ENCODE measurements at regions not wholly inside any gene's neighbourhood (a gene's known extent, or its start where the extent isn't known, plus 50 kb on each side); places are given as distances from the start of the nearest gene placed in this dataset.

GRCh38 chr9:26313108-26313507 lies 579.5 kb downstream of the CAAP1 start:
- TF ChIP-seq GABPA (IDR thresholded peaks at IDR 0.05; ENCODE audit: low read depth): no peak
- no peak for TF ChIP-seq POLR2AphosphoS5 (IDR thresholded peaks at IDR 0.05; ENCODE audit: low read depth)
- no peak for TF ChIP-seq SPI1 (IDR thresholded peaks at IDR 0.05; ENCODE audit: borderline replicate concordance, low read depth)
- no peak for TF ChIP-seq CTCF (IDR thresholded peaks at IDR 0.05; ENCODE audit: insufficient read depth, low read length)
- TF ChIP-seq REST (IDR thresholded peaks at IDR 0.05; ENCODE audit: insufficient replicate concordance, low read depth): no peak
- Histone ChIP-seq H3K27ac (replicated peaks) (no peak overlapping the region), H3K27me3 (ENCODE audit: insufficient read depth, poor library complexity, severe bottlenecking) (no peaks in the 10 kb centered on the region), H3K4me3 (replicated peaks; ENCODE audit: insufficient read depth, low read length) (no peak overlapping the region)
- no peak for DNase-seq (ENCODE audit: low read depth in 1 of 2, low spot score in 1 of 2)

- DNase-seq (ENCODE audit: low read depth in 1 of 2, low spot score in 1 of 2): no peak
- H3K27ac ChIP-seq (replicated peaks): no peak overlapping the region
- no peak for TF ChIP-seq GABPA (IDR thresholded peaks at IDR 0.05; ENCODE audit: low read depth)
- no peak for TF ChIP-seq POLR2AphosphoS5 (IDR thresholded peaks at IDR 0.05; ENCODE audit: low read depth)
- TF ChIP-seq SPI1 (IDR thresholded peaks at IDR 0.05; ENCODE audit: borderline replicate concordance, low read depth): no peak
- TF ChIP-seq CTCF (IDR thresholded peaks at IDR 0.05; ENCODE audit: insufficient read depth, low read length): no peak
- TF ChIP-seq REST (IDR thresholded peaks at IDR 0.05; ENCODE audit: insufficient replicate concordance, low read depth): no peak
- no peaks in the 10 kb centered on the region for H3K27me3 ChIP-seq (ENCODE audit: insufficient read depth, poor library complexity, severe bottlenecking)
- H3K4me3 ChIP-seq (replicated peaks; ENCODE audit: insufficient read depth, low read length): no peak overlapping the region
Observed at GRCh38 chr9:26311463-26311995, 581.1 kb downstream of the CAAP1 start.

GRCh38 chr9:26310294-26310693 lies 582.3 kb downstream of the CAAP1 start:
- DNase-seq (ENCODE audit: low read depth in 1 of 2, low spot score in 1 of 2): no peak
- Histone ChIP-seq H3K4me3 (replicated peaks; ENCODE audit: insufficient read depth, low read length) (no peak overlapping the region), H3K27ac (replicated peaks) (no peak overlapping the region), H3K27me3 (ENCODE audit: insufficient read depth, poor library complexity, severe bottlenecking) (no peaks in the 10 kb centered on the region)
- no peak for TF ChIP-seq POLR2AphosphoS5 (IDR thresholded peaks at IDR 0.05; ENCODE audit: low read depth)
- no peak for TF ChIP-seq CTCF (IDR thresholded peaks at IDR 0.05; ENCODE audit: insufficient read depth, low read length)
- no peak for TF ChIP-seq GABPA (IDR thresholded peaks at IDR 0.05; ENCODE audit: low read depth)
- TF ChIP-seq SPI1 (IDR thresholded peaks at IDR 0.05; ENCODE audit: borderline replicate concordance, low read depth): no peak
- no peak for TF ChIP-seq REST (IDR thresholded peaks at IDR 0.05; ENCODE audit: insufficient replicate concordance, low read depth)
